ENCODE measurements at regions not wholly inside any gene's neighbourhood (a gene's known extent, or its start where the extent isn't known, plus 50 kb on each side); places are given as distances from the start of the nearest gene placed in this dataset.

- 100% methylated on average over 1 of the region's 1 CpG; no CpG with 5 or more reads in 1 of the 2 experiments for WGBS, 2 experiments
- Histone ChIP-seq H3K36me3 (ENCODE audit: control insufficient read depth, insufficient read depth, low read length) (no peaks in the 10 kb centered on the region), H3K4me3 (ENCODE audit: insufficient read depth, low read depth, low read length) (no peak overlapping the region), H3K4me1 (ENCODE audit: control insufficient read depth, insufficient read depth, low read length) (no peaks in the 10 kb centered on the region), H3K9me3 (ENCODE audit: control insufficient read depth, low read length) (no peaks in the 10 kb centered on the region), H3K27ac (ENCODE audit: insufficient read depth, low read depth, low read length, poor library complexity, severe bottlenecking) (no peak overlapping the region), H3K27me3 (ENCODE audit: control insufficient read depth, insufficient read depth, low read length, poor library complexity, severe bottlenecking) (no peaks in the 10 kb centered on the region)
These were observed 1129.0 kb upstream of the PCDH9 start for GRCh38 chr13:68359105-68359504.

- Histone ChIP-seq H3K4me3 (ENCODE audit: insufficient read depth, low read depth, low read length) (no peak overlapping the region), H3K27me3 (ENCODE audit: control insufficient read depth, insufficient read depth, low read length, poor library complexity, severe bottlenecking) (no peaks in the 10 kb centered on the region), H3K27ac (ENCODE audit: insufficient read depth, low read depth, low read length, poor library complexity, severe bottlenecking) (no peak overlapping the region), H3K9me3 (ENCODE audit: control insufficient read depth, low read length) (no peaks in the 10 kb centered on the region), H3K4me1 (ENCODE audit: control insufficient read depth, insufficient read depth, low read length) (no peaks in the 10 kb centered on the region), H3K36me3 (ENCODE audit: control insufficient read depth, insufficient read depth, low read length) (no peaks in the 10 kb centered on the region)
- WGBS, 2 experiments: 91 to 92% methylated on average over 1 to 2 of the region's 2 CpGs
These were observed 1128.2 kb upstream of the PCDH9 start for GRCh38 chr13:68358294-68358705.

GRCh38 chr13:68350554-68350953, 1120.4 kb upstream of the PCDH9 start:
- Histone ChIP-seq H3K4me1 (ENCODE audit: control insufficient read depth, insufficient read depth, low read length) (no peaks in the 10 kb centered on the region), H3K36me3 (ENCODE audit: control insufficient read depth, insufficient read depth, low read length) (no peaks in the 10 kb centered on the region), H3K9me3 (ENCODE audit: control insufficient read depth, low read length) (no peaks in the 10 kb centered on the region), H3K27me3 (ENCODE audit: control insufficient read depth, insufficient read depth, low read length, poor library complexity, severe bottlenecking) (no peaks in the 10 kb centered on the region), H3K27ac (ENCODE audit: insufficient read depth, low read depth, low read length, poor library complexity, severe bottlenecking) (no peak overlapping the region), H3K4me3 (ENCODE audit: insufficient read depth, low read depth, low read length) (no peak overlapping the region)
- WGBS, 2 experiments: no CpG with 5 or more reads among the region's 2 CpGs

DNA sequence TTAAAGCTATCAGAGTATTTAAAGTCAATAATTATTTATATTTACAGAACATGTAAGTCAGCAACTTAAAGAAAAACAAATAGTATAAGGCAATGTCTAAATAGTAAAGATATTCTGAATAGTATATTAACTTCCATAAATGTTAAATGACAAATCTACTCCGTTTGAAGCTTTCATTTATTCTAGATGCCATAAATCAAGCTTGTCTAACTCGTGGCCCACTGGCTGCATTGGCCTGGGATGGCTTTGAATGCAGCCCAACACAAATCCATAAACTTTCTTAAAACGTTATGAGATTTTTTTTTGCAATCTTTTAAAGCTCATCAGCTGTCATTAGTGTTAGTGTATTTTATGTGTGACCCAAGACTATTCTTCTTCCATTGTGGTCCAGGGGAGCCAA, 1117.1 kb upstream of the PCDH9 start:
- no peak overlapping the region for H3K27ac ChIP-seq (ENCODE audit: insufficient read depth, low read depth, low read length, poor library complexity, severe bottlenecking)
- H3K4me3 ChIP-seq (ENCODE audit: insufficient read depth, low read depth, low read length): no peak overlapping the region
- WGBS, 2 experiments: 86 to 91% methylated on average over 2 to 3 of the region's 3 CpGs
- no peaks in the 10 kb centered on the region for H3K36me3 ChIP-seq (ENCODE audit: control insufficient read depth, insufficient read depth, low read length)
- no peaks in the 10 kb centered on the region for H3K4me1 ChIP-seq (ENCODE audit: control insufficient read depth, insufficient read depth, low read length)
- H3K27me3 ChIP-seq (ENCODE audit: control insufficient read depth, insufficient read depth, low read length, poor library complexity, severe bottlenecking): no peaks in the 10 kb centered on the region
- no peaks in the 10 kb centered on the region for H3K9me3 ChIP-seq (ENCODE audit: control insufficient read depth, low read length)

- no peaks in the 10 kb centered on the region for H3K36me3 ChIP-seq (ENCODE audit: control insufficient read depth, insufficient read depth, low read length)
- no peak overlapping the region for H3K27ac ChIP-seq (ENCODE audit: insufficient read depth, low read depth, low read length, poor library complexity, severe bottlenecking)
- WGBS, 2 experiments: 86 to 100% methylated on average over 1 of the region's 1 CpG
- H3K4me3 ChIP-seq (ENCODE audit: insufficient read depth, low read depth, low read length): no peak overlapping the region
- no peaks in the 10 kb centered on the region for H3K27me3 ChIP-seq (ENCODE audit: control insufficient read depth, insufficient read depth, low read length, poor library complexity, severe bottlenecking)
- H3K4me1 ChIP-seq (ENCODE audit: control insufficient read depth, insufficient read depth, low read length): no peaks in the 10 kb centered on the region
- H3K9me3 ChIP-seq (ENCODE audit: control insufficient read depth, low read length): no peaks in the 10 kb centered on the region
These were observed 1115.9 kb upstream of the PCDH9 start for GRCh38 chr13:68345963-68346531.

- H3K9me3 ChIP-seq (ENCODE audit: control insufficient read depth, low read length): no peaks in the 10 kb centered on the region
- 93 to 95% methylated on average over 2 of the region's 2 CpGs for WGBS, 2 experiments
- H3K27ac ChIP-seq (ENCODE audit: insufficient read depth, low read depth, low read length, poor library complexity, severe bottlenecking): no peak overlapping the region
- no peak overlapping the region for H3K4me3 ChIP-seq (ENCODE audit: insufficient read depth, low read depth, low read length)
- H3K36me3 ChIP-seq (ENCODE audit: control insufficient read depth, insufficient read depth, low read length): no peaks in the 10 kb centered on the region
- H3K27me3 ChIP-seq (ENCODE audit: control insufficient read depth, insufficient read depth, low read length, poor library complexity, severe bottlenecking): no peaks in the 10 kb centered on the region
- H3K4me1 ChIP-seq (ENCODE audit: control insufficient read depth, insufficient read depth, low read length): no peaks in the 10 kb centered on the region
These were observed 1093.0 kb upstream of the PCDH9 start for GRCh38 chr13:68323124-68323523.

GRCh38 chr13:68319384-68319783, 1089.2 kb upstream of the PCDH9 start:
- Histone ChIP-seq H3K36me3 (ENCODE audit: control insufficient read depth, insufficient read depth, low read length) (no peaks in the 10 kb centered on the region), H3K27ac (ENCODE audit: insufficient read depth, low read depth, low read length, poor library complexity, severe bottlenecking) (no peak overlapping the region), H3K27me3 (ENCODE audit: control insufficient read depth, insufficient read depth, low read length, poor library complexity, severe bottlenecking) (no peaks in the 10 kb centered on the region), H3K4me3 (ENCODE audit: insufficient read depth, low read depth, low read length) (no peak overlapping the region), H3K9me3 (ENCODE audit: control insufficient read depth, low read length) (no peaks in the 10 kb centered on the region), H3K4me1 (ENCODE audit: control insufficient read depth, insufficient read depth, low read length) (no peaks in the 10 kb centered on the region)
- WGBS, 2 experiments: 91 to 92% methylated on average over 2 of the region's 2 CpGs

DNA sequence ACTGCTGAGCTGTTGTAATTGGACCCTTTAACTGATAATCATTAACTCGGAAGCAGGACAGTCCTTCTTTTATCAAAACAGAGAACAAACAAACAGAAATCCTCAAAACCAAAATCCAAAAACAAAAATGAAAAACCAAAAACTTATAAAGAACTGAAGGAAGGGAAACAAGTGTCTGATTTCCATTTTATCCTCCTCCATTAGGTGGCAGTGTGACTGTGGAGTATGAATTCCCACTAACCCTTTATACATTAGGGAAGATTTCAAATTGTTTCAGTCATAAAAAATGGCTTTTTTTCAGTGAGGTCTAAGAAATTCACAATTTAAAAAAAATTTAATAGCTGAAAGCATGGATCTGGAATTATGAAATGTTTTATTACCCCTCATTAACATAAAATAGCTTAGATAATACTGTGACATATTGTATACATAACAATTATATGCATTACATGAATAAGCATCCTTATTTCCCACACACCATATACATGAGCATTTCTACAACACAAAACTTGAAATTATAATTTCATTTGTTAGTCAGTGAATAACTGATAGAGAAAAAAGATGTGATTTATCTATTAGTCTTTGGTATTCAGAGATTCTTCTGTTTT, 1074.3 kb upstream of the PCDH9 start:
- no peak overlapping the region for H3K4me3 ChIP-seq (ENCODE audit: insufficient read depth, low read depth, low read length)
- no peaks in the 10 kb centered on the region for H3K9me3 ChIP-seq (ENCODE audit: control insufficient read depth, low read length)
- H3K36me3 ChIP-seq (ENCODE audit: control insufficient read depth, insufficient read depth, low read length): no peaks in the 10 kb centered on the region
- H3K27me3 ChIP-seq (ENCODE audit: control insufficient read depth, insufficient read depth, low read length, poor library complexity, severe bottlenecking): no peaks in the 10 kb centered on the region
- 54% methylated on average over 1 of the region's 1 CpG; no CpG with 5 or more reads in 1 of the 2 experiments for WGBS, 2 experiments
- H3K27ac ChIP-seq (ENCODE audit: insufficient read depth, low read depth, low read length, poor library complexity, severe bottlenecking): no peak overlapping the region
- H3K4me1 ChIP-seq (ENCODE audit: control insufficient read depth, insufficient read depth, low read length): no peaks in the 10 kb centered on the region

- Histone ChIP-seq H3K36me3 (ENCODE audit: control insufficient read depth, insufficient read depth, low read length) (no peaks in the 10 kb centered on the region), H3K27ac (ENCODE audit: insufficient read depth, low read depth, low read length, poor library complexity, severe bottlenecking) (no peak overlapping the region), H3K27me3 (ENCODE audit: control insufficient read depth, insufficient read depth, low read length, poor library complexity, severe bottlenecking) (no peaks in the 10 kb centered on the region), H3K9me3 (ENCODE audit: control insufficient read depth, low read length) (no peaks in the 10 kb centered on the region), H3K4me3 (ENCODE audit: insufficient read depth, low read depth, low read length) (no peak overlapping the region), H3K4me1 (ENCODE audit: control insufficient read depth, insufficient read depth, low read length) (no peaks in the 10 kb centered on the region)
These were observed 1063.5 kb upstream of the PCDH9 start for GRCh38 chr13:68293631-68294030.

DNA sequence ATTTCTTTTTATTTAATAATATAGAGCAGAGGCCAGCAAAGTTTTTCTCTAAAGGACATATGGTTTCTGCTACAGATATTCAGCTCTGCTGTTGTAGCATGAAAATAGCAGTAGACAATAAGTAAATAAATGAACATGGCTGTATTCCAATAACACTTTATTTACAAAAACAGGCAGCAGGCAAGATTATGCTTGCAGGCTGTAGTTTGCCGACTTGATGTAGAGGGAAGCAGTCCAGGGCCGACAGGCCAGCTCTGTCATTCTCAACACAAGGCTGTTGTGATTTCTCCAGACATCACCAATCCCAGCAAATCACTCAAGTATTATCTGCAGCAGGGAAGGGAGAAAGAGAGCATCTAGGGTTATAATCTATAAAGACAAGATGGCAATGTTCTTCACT, 1062.5 kb upstream of the PCDH9 start:
- no peaks in the 10 kb centered on the region for H3K36me3 ChIP-seq (ENCODE audit: control insufficient read depth, insufficient read depth, low read length)
- 84 to 96% methylated on average over 2 of the region's 2 CpGs for WGBS, 2 experiments
- no peaks in the 10 kb centered on the region for H3K9me3 ChIP-seq (ENCODE audit: control insufficient read depth, low read length)
- no peaks in the 10 kb centered on the region for H3K27me3 ChIP-seq (ENCODE audit: control insufficient read depth, insufficient read depth, low read length, poor library complexity, severe bottlenecking)
- no peak overlapping the region for H3K27ac ChIP-seq (ENCODE audit: insufficient read depth, low read depth, low read length, poor library complexity, severe bottlenecking)
- no peaks in the 10 kb centered on the region for H3K4me1 ChIP-seq (ENCODE audit: control insufficient read depth, insufficient read depth, low read length)
- H3K4me3 ChIP-seq (ENCODE audit: insufficient read depth, low read depth, low read length): no peak overlapping the region
